HUES48 (cell line): ENCODE measurements at regions not wholly inside any gene's neighbourhood (a gene's known extent, or its start where the extent isn't known, plus 50 kb on each side); places are given as distances from the start of the nearest gene placed in this dataset.

Experiments
- H3K27ac ChIP-seq: one replicate; pipeline ENCODE4 v1.7.0; 2013; ENCODE audit warnings: low read depth, low read length, inconsistent platforms
- H3K27me3 ChIP-seq: 2 replicates; pipeline ENCODE4 v1.6.1; 2013; ENCODE audit warnings: mild to moderate bottlenecking, low read length; ENCODE audit not compliant: control insufficient read depth, insufficient read depth
- H3K36me3 ChIP-seq: 2 replicates; pipeline ENCODE4 v1.6.1; 2013; ENCODE audit warnings: low read length; ENCODE audit not compliant: control insufficient read depth, insufficient read depth
- H3K4me1 ChIP-seq: 2 replicates; pipeline ENCODE4 v1.6.1; 2013; ENCODE audit warnings: mild to moderate bottlenecking, low read length; ENCODE audit not compliant: control insufficient read depth, insufficient read depth
- H3K4me3 ChIP-seq: 2 replicates; pipeline ENCODE4 v1.5.1; 2013; ENCODE audit warnings: mild to moderate bottlenecking, low read depth, low read length
- H3K9ac ChIP-seq: 2 replicates; pipeline ENCODE4 v1.6.1; 2013; ENCODE audit warnings: mild to moderate bottlenecking, low read depth, low read length, moderate library complexity
- H3K9me3 ChIP-seq: 2 replicates; pipeline ENCODE4 v1.6.1; 2013; ENCODE audit warnings: low read length; ENCODE audit not compliant: control insufficient read depth, insufficient read depth

- no peak overlapping the region for H3K9ac ChIP-seq
- no peak overlapping the region for H3K4me3 ChIP-seq
- 0 out of 2 replicates have a peak, but pooled peaks cover 2% of the 10 kb centered on the region for H3K4me1 ChIP-seq
- no peaks in the 10 kb centered on the region for H3K27me3 ChIP-seq
- no peaks in the 10 kb centered on the region for H3K36me3 ChIP-seq
- no peak overlapping the region for H3K27ac ChIP-seq
- H3K9me3 ChIP-seq: no peaks in the 10 kb centered on the region
Observed at GRCh38 chr11:39990421-39990831, 1469.0 kb downstream of the LRRC4C start.

DNA sequence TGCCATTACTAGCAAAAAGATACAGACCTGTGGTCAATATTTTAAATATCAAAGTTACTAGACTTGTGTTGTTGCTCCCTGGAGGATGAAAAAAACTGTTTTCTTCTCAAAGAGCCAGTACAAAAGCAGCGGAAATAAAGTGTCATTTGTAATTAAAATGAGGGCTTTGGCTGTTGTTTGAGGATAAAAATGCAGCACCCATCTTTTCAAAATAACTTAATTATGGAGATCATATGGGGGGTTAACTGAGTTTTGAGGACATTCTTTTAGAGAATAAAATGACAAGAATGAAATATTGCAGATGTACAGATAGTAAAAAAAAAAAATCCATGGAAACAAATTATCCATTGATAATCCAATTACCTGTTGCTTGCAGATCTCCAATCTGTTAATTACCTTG, 1484.4 kb downstream of the LRRC4C start:
- H3K36me3 ChIP-seq: no peaks in the 10 kb centered on the region
- H3K4me3 ChIP-seq: no peak overlapping the region
- no peaks in the 10 kb centered on the region for H3K9me3 ChIP-seq
- H3K4me1 ChIP-seq: no peaks in the 10 kb centered on the region
- no peaks in the 10 kb centered on the region for H3K27me3 ChIP-seq
- no peak overlapping the region for H3K27ac ChIP-seq
- no peak overlapping the region for H3K9ac ChIP-seq

DNA sequence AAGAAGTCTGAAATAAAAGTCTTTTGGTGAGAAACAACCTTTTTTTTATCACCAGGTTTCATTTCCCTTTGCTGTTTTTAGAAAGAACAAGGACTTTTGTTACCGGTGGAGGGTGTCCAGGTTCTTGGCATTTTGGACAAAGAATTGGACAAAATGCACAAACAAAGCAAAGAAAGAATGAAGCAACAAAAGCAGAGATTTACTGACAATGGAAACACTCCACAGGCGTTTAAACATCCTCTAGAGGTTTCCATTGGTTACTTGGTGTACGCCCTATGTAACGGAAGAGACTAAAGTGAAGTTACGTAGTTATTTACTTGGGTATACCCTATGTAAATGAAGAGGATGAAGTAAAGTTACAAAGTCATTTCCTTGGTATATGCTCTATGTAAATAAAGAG, 1487.0 kb downstream of the LRRC4C start:
- no peaks in the 10 kb centered on the region for H3K4me1 ChIP-seq
- H3K9me3 ChIP-seq: no peaks in the 10 kb centered on the region
- no peaks in the 10 kb centered on the region for H3K36me3 ChIP-seq
- no peak overlapping the region for H3K27ac ChIP-seq
- no peaks in the 10 kb centered on the region for H3K27me3 ChIP-seq
- H3K4me3 ChIP-seq: no peak overlapping the region
- H3K9ac ChIP-seq: no peak overlapping the region

- Histone ChIP-seq H3K36me3 (no peaks in the 10 kb centered on the region), H3K27ac (no peak overlapping the region), H3K9me3 (no peaks in the 10 kb centered on the region), H3K4me3 (no peak overlapping the region), H3K9ac (no peak overlapping the region), H3K27me3 (no peaks in the 10 kb centered on the region), H3K4me1 (no peaks in the 10 kb centered on the region)
Observed at GRCh38 chr11:39971938-39972337, 1487.5 kb downstream of the LRRC4C start.

GRCh38 chr11:39968071-39968470, 1491.4 kb downstream of the LRRC4C start:
- H3K4me1 ChIP-seq: no peaks in the 10 kb centered on the region
- H3K27me3 ChIP-seq: no peaks in the 10 kb centered on the region
- H3K36me3 ChIP-seq: no peaks in the 10 kb centered on the region

DNA sequence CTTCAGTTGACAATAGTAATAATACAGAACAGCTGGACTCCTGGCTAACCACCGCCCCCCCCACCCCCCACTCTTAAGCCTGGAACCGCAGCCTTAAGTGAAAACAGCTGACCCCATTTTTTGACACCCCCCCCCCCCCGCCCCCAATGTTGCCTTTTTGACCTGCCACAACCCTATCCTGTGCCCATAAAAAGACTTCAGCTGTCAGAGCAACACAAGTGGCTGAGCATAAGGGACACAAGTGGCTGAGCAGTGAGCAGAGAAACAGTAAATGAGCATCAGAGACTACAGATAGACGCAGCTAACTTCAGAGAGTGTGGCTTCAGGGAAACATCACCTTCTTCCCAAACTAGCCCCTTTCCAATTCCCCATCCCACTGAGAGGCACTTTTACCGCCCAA, 1493.8 kb downstream of the LRRC4C start:
- H3K9me3 ChIP-seq: no peaks in the 10 kb centered on the region
- H3K9ac ChIP-seq: no peak overlapping the region
- H3K4me3 ChIP-seq: no peak overlapping the region
- no peaks in the 10 kb centered on the region for H3K27me3 ChIP-seq
- no peaks in the 10 kb centered on the region for H3K36me3 ChIP-seq
- H3K4me1 ChIP-seq: no peaks in the 10 kb centered on the region
- no peak overlapping the region for H3K27ac ChIP-seq

More at GRCh38 chr11:39968071-39968470, 1491.4 kb downstream of the LRRC4C start:
- H3K9ac ChIP-seq: no peak overlapping the region
- no peak overlapping the region for H3K4me3 ChIP-seq
- H3K27ac ChIP-seq: no peak overlapping the region
- H3K9me3 ChIP-seq: no peaks in the 10 kb centered on the region

GRCh38 chr11:39960206-39960605, 1499.2 kb downstream of the LRRC4C start:
- Histone ChIP-seq H3K36me3 (no peaks in the 10 kb centered on the region), H3K27ac (no peak overlapping the region), H3K27me3 (no peaks in the 10 kb centered on the region)

DNA sequence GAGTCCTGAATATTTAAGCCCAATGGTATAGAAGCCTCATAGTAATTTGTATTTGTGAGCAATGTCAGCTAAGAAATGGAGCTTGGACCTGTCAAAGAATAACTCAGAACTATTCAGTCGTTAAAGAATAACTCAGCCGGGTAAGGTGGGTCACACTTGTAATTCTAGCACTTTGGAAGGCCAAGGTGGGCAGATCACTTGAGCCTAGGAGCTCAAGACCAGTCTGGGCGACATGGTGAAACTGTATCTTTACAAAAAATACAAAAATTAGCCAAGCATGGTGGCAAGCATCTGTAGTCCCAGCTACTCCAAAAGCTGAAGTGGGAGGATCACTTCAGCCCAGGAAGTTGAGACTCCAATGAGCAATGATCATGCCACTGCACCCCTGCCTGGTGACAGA, 1526.5 kb downstream of the LRRC4C start:
- no peaks in the 10 kb centered on the region for H3K4me1 ChIP-seq
- no peaks in the 10 kb centered on the region for H3K27me3 ChIP-seq
- no peak overlapping the region for H3K9ac ChIP-seq
- no peaks in the 10 kb centered on the region for H3K36me3 ChIP-seq
- H3K4me3 ChIP-seq: no peak overlapping the region
- no peak overlapping the region for H3K27ac ChIP-seq
- H3K9me3 ChIP-seq: peaks cover 2% of the 10 kb centered on the region; the same call in 1 of the 2 replicates

More at GRCh38 chr11:39960206-39960605, 1499.2 kb downstream of the LRRC4C start:
- Histone ChIP-seq H3K9me3 (no peaks in the 10 kb centered on the region), H3K9ac (no peak overlapping the region), H3K4me1 (no peaks in the 10 kb centered on the region), H3K4me3 (no peak overlapping the region)

DNA sequence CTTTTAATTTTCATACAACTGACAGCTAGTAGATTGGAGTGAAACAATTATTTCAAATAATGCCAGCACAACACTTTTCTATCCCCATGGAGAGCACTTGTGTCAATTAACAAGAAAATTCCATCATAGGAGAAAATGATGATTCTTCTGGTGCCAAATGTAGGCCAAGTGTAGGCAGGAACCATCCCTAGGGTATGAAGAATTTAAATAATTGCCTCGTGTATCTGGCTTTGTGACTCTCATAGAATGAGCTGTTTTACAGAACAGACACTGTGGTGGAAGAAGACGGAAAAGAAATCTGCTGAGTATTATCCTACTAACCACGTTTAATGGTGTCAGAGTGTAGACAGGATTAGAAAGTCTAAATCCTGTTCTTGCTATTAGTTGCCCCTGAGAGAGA, 1542.2 kb downstream of the LRRC4C start:
- Histone ChIP-seq H3K27ac (no peak overlapping the region), H3K9me3 (peaks cover 6% of the 10 kb centered on the region; the same call in 1 of the 2 replicates), H3K36me3 (no peaks in the 10 kb centered on the region), H3K4me3 (no peak overlapping the region), H3K27me3 (no peaks in the 10 kb centered on the region), H3K9ac (no peak overlapping the region), H3K4me1 (no peaks in the 10 kb centered on the region)

- no peak overlapping the region for H3K9ac ChIP-seq
- no peaks in the 10 kb centered on the region for H3K4me1 ChIP-seq
- no peak overlapping the region for H3K27ac ChIP-seq
- H3K9me3 ChIP-seq: no peaks in the 10 kb centered on the region
- no peaks in the 10 kb centered on the region for H3K36me3 ChIP-seq
- H3K27me3 ChIP-seq: no peaks in the 10 kb centered on the region
- no peak overlapping the region for H3K4me3 ChIP-seq
Observed at GRCh38 chr11:39910087-39910486, 1549.4 kb downstream of the LRRC4C start.

GRCh38 chr11:39860931-39861330, 1598.5 kb downstream of the LRRC4C start:
- Histone ChIP-seq H3K36me3 (no peaks in the 10 kb centered on the region), H3K9ac (no peak overlapping the region), H3K4me3 (no peak overlapping the region), H3K27me3 (no peaks in the 10 kb centered on the region), H3K9me3 (no peaks in the 10 kb centered on the region), H3K27ac (no peak overlapping the region), H3K4me1 (no peaks in the 10 kb centered on the region)

DNA sequence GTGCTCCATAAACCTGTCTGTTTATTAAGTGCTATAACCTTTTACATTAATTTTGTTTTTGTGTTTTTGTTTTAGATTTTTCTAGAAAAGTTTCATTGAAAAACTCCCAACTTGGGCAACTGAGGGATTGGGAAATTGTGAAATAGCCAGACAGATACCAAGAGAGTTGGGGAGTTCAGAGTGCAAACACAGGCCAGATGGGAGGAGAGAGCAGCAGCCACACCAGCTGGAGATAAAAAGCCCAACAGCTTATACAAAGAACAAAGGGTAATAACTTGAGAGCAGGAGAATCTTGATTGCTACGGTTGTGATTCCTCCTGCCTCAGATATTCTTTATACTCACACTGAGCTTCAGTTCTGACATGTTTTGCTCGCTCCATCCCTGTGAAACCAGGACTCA, 1642.2 kb downstream of the LRRC4C start:
- H3K4me3 ChIP-seq: no peak overlapping the region
- no peaks in the 10 kb centered on the region for H3K27me3 ChIP-seq
- H3K9me3 ChIP-seq: peaks cover 8% of the 10 kb centered on the region
- no peak overlapping the region for H3K27ac ChIP-seq
- H3K36me3 ChIP-seq: no peaks in the 10 kb centered on the region
- H3K4me1 ChIP-seq: no peaks in the 10 kb centered on the region
- no peak overlapping the region for H3K9ac ChIP-seq
